ENCODE measurements at regions not wholly inside any gene's neighbourhood (a gene's known extent, or its start where the extent isn't known, plus 50 kb on each side); places are given as distances from the start of the nearest gene placed in this dataset.

DNA sequence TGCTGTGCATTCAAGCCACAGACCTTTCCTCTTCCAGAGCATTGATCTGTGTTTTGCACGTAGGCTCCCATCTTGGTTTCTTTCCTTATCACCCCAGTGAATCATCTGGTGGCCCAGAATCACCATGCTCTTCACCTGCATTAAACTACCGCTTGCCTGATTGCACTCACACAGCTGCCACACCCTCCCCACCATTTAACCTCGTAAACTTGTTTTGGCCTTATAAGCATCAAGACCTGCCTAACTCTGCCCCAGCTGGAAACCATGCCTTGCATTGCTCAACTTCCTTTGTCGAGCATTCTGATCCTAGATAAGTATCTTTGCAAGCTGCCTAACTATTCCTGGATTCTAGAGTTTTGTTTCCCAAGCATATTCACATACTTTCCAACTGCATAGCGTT, 369.6 kb upstream of the SEMA6A start:
- TF ChIP-seq, protein P1, sequence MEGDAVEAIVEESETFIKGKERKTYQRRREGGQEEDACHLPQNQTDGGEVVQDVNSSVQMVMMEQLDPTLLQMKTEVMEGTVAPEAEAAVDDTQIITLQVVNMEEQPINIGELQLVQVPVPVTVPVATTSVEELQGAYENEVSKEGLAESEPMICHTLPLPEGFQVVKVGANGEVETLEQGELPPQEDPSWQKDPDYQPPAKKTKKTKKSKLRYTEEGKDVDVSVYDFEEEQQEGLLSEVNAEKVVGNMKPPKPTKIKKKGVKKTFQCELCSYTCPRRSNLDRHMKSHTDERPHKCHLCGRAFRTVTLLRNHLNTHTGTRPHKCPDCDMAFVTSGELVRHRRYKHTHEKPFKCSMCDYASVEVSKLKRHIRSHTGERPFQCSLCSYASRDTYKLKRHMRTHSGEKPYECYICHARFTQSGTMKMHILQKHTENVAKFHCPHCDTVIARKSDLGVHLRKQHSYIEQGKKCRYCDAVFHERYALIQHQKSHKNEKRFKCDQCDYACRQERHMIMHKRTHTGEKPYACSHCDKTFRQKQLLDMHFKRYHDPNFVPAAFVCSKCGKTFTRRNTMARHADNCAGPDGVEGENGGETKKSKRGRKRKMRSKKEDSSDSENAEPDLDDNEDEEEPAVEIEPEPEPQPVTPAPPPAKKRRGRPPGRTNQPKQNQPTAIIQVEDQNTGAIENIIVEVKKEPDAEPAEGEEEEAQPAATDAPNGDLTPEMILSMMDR (conservative IDR thresholded peaks at IDR 0.05; ENCODE audit: low read length), result no peak
- TF ChIP-seq EZH2phosphoT487 (IDR thresholded peaks at IDR 0.05; ENCODE audit: borderline replicate concordance, low read depth, low read length), result no peak
